NCI-H446 (cell line): ENCODE measurements at regions not wholly inside any gene's neighbourhood (a gene's known extent, or its start where the extent isn't known, plus 50 kb on each side); places are given as distances from the start of the nearest gene placed in this dataset.

ENCODE experiments used
- DNase-seq, 2 experiments: peaks; one replicate each; lab custom pipeline; 2025; lab: John Stamatoyannopoulos, UW

- DNase-seq: no peak
These were observed 161.9 kb downstream of the CAPZA3 start for GRCh38 chr12:18899678-18900317.

- no peak for DNase-seq
These were observed 167.2 kb downstream of the CAPZA3 start for GRCh38 chr12:18905134-18905533.

GRCh38 chr12:18906395-18906794 lies 168.5 kb downstream of the CAPZA3 start:
- no peak for DNase-seq

GRCh38 chr12:18907127-18907526 lies 169.2 kb downstream of the CAPZA3 start:
- DNase-seq: no peak

- DNase-seq: no peak
These were observed 169.8 kb downstream of the CAPZA3 start for GRCh38 chr12:18907728-18908127.

GRCh38 chr12:18908191-18908590 lies 170.3 kb downstream of the CAPZA3 start:
- no peak for DNase-seq

GRCh38 chr12:18919871-18920511 lies 182.1 kb downstream of the CAPZA3 start:
- no peak for DNase-seq

GRCh38 chr12:18922851-18923250 lies 184.9 kb downstream of the CAPZA3 start:
- DNase-seq: peak in 1 of 2 experiments; percentile 19

GRCh38 chr12:18923721-18924120 lies 185.8 kb downstream of the CAPZA3 start:
- DNase-seq: no peak

GRCh38 chr12:18926188-18926587 lies 188.3 kb downstream of the CAPZA3 start:
- no peak for DNase-seq

- no peak for DNase-seq
These were observed 194.3 kb downstream of the CAPZA3 start for GRCh38 chr12:18932211-18932610.

GRCh38 chr12:18932715-18933114 lies 194.8 kb downstream of the CAPZA3 start:
- DNase-seq: no peak

GRCh38 chr12:18935371-18935965 lies 194.1 kb upstream of the PLEKHA5 start:
- DNase-seq: no peak

GRCh38 chr12:18939051-18939450 lies 190.5 kb upstream of the PLEKHA5 start:
- no peak for DNase-seq

- DNase-seq: no peak
These were observed 186.9 kb upstream of the PLEKHA5 start for GRCh38 chr12:18942669-18943068.

GRCh38 chr12:18943200-18943599 lies 186.3 kb upstream of the PLEKHA5 start:
- no peak for DNase-seq

GRCh38 chr12:18946106-18946505 lies 183.4 kb upstream of the PLEKHA5 start:
- DNase-seq: no peak

GRCh38 chr12:18951218-18951617 lies 178.3 kb upstream of the PLEKHA5 start:
- no peak for DNase-seq

GRCh38 chr12:18953505-18953904 lies 176.0 kb upstream of the PLEKHA5 start:
- no peak for DNase-seq

GRCh38 chr12:18955594-18955993 lies 173.9 kb upstream of the PLEKHA5 start:
- DNase-seq: no peak

GRCh38 chr12:18965203-18965602 lies 164.3 kb upstream of the PLEKHA5 start:
- no peak for DNase-seq

GRCh38 chr12:18966954-18967353 lies 162.6 kb upstream of the PLEKHA5 start:
- DNase-seq: no peak

GRCh38 chr12:18967814-18968213 lies 161.7 kb upstream of the PLEKHA5 start:
- peak in 1 of 2 experiments; percentile 37 for DNase-seq

GRCh38 chr12:18969512-18969911 lies 160.0 kb upstream of the PLEKHA5 start:
- DNase-seq: no peak
